Coronary artery (tissue), 2 donors: ENCODE measurements at regions not wholly inside any gene's neighbourhood (a gene's known extent, or its start where the extent isn't known, plus 50 kb on each side); places are given as distances from the start of the nearest gene placed in this dataset.
"Not testable (repeated sequence)": the region's sequence is repeated elsewhere in the genome, so short reads cannot be mapped to it uniquely, and the experiment has no call there.

Experiments
- DNase-seq: peaks from one replicate; pipeline ENCODE4 v3.0.0-alpha.2; 2017; ENCODE audit warnings: low spot score
- H3K27ac ChIP-seq, 2 donors: fragments of 200-600 bp; sonication (generic); one replicate each; pipeline ENCODE4 v1.5.1; 2016 to 2019
- H3K4me3 ChIP-seq: fragments of 200-600 bp; sonication (generic); 2 replicates; pipeline ENCODE4 v1.5.1; 2016; ENCODE audit warnings: mild to moderate bottlenecking, moderate library complexity
- CTCF ChIP-seq: fragments of 200-600 bp; sonication (generic); IDR thresholded peaks from one replicate; pipeline ENCODE4 v1.5.1; 2019; ENCODE audit warnings: antibody characterized with exemption

- DNase-seq = no peak
- no peak overlapping the region for H3K27ac ChIP-seq
- no peak for TF ChIP-seq CTCF
- H3K4me3 ChIP-seq = no peak overlapping the region
These were observed 163.0 kb downstream of the ATP23 start for GRCh38 chr12:58104351-58104755.

GRCh38 chr12:58105225-58106119, 164.1 kb downstream of the ATP23 start:
- no peak overlapping the region for H3K4me3 ChIP-seq
- H3K27ac ChIP-seq = no peak overlapping the region
- no peak for DNase-seq
- TF ChIP-seq CTCF = no peak

GRCh38 chr12:58106195-58106594, 164.8 kb downstream of the ATP23 start:
- DNase-seq = no peak
- H3K27ac ChIP-seq = no peak overlapping the region
- H3K4me3 ChIP-seq = no peak overlapping the region
- no peak for TF ChIP-seq CTCF

- TF ChIP-seq CTCF = no peak
- DNase-seq = no peak
- H3K4me3 ChIP-seq = no peak overlapping the region
- H3K27ac ChIP-seq = no peak overlapping the region
These were observed 175.8 kb downstream of the ATP23 start for GRCh38 chr12:58117201-58117600.

GRCh38 chr12:58117667-58118066, 176.3 kb downstream of the ATP23 start:
- Histone ChIP-seq H3K4me3 (no peak overlapping the region), H3K27ac (no peak overlapping the region)
- TF ChIP-seq CTCF = no peak
- DNase-seq = no peak

- not testable (repeated sequence) for DNase-seq, H3K27ac ChIP-seq, H3K4me3 ChIP-seq
These were observed 184.4 kb downstream of the ATP23 start for GRCh38 chr12:58125761-58126160.

GRCh38 chr12:58131986-58132755, 190.8 kb downstream of the ATP23 start:
- no peak for TF ChIP-seq CTCF
- no peak for DNase-seq
- no peak overlapping the region for H3K4me3 ChIP-seq

More at GRCh38 chr12:58131986-58132755, 190.8 kb downstream of the ATP23 start:
- no peak overlapping the region for H3K27ac ChIP-seq
